GM12878 (cell line): ENCODE measurements at regions not wholly inside any gene's neighbourhood (a gene's known extent, or its start where the extent isn't known, plus 50 kb on each side); places are given as distances from the start of the nearest gene placed in this dataset.

Experiments used
- ATAC-seq: fragments of 200-7000 bp; cut with Tn5 transposase; 3 replicates; pipeline ENCODE4 v1.9.1; 2020; ENCODE audit warnings: mild to moderate bottlenecking, moderate library complexity
- BruUV-seq: library from RNA; stranded (reverse); fragments of 400-500 nt; replicated peaks from 2 replicates; lab custom pipeline; 2021; lab: Mats Ljungman, UMichigan
- CTCF ChIA-PET: fragments of 300-600 bp; sonication (Branson Sonifier 250); formaldehyde crosslinking; extraction: SDS; loops from one replicate; lab custom pipeline; 2021; ENCODE audit warnings: inconsistent platforms; lab: Yijun Ruan, JAX
- POLR2A ChIA-PET: fragments of 350-600 bp; formaldehyde crosslinking; extraction: SDS; loops from one replicate; lab custom pipeline; 2021; ENCODE audit warnings: inconsistent platforms; lab: Charles Lee
- RAD21 ChIA-PET: fragments of 300-600 bp; sonication (Branson Sonifier 250); formaldehyde crosslinking; loops from one replicate; lab custom pipeline; 2023; ENCODE audit warnings: antibody characterized with exemption; ENCODE audit not compliant: unreplicated experiment; lab: Charles Lee
- SMC1A ChIA-PET: fragments of 300-600 bp; sonication (Branson Sonifier 250); formaldehyde crosslinking; loops from one replicate; lab custom pipeline; 2023; ENCODE audit not compliant: unreplicated experiment, uncharacterized antibody; lab: Charles Lee
- DNase-seq: peaks from one replicate; pipeline ENCODE4 v3.0.0-alpha.2; 2011; ENCODE audit warnings: low read depth, low spot score
- FAIRE-seq: peaks from 3 replicates; lab custom pipeline; 2011; peaks lifted over from hg19 to GRCh38; lab: Jason Lieb, UNC
- H2AFZ ChIP-seq: 2 replicates; pipeline ENCODE4 v1.6.0; 2011; ENCODE audit warnings: low read depth, low read length, control low read depth; ENCODE audit not compliant: control insufficient read depth
- H3K27ac ChIP-seq: 2 replicates; pipeline ENCODE4 v1.5.1; 2011; ENCODE audit warnings: control low read depth; ENCODE audit not compliant: control insufficient read depth, insufficient read depth
- H3K27me3 ChIP-seq, 2 experiments: replicated peaks in 1 of 2; 2 replicates each; pipeline versions ENCODE4 v1.6.0 to v1.6.1; 2011; ENCODE audit warnings: low read length in 1 of 2; ENCODE audit not compliant: control insufficient read depth in 2 of 2, insufficient read depth in 2 of 2
- H3K36me3 ChIP-seq, 2 experiments: 2 replicates each; pipeline ENCODE4 v1.5.1; 2011; ENCODE audit warnings: low read length in 1 of 2; ENCODE audit not compliant: control insufficient read depth in 2 of 2, insufficient read depth in 2 of 2
- H3K4me1 ChIP-seq: 2 replicates; pipeline ENCODE4 v1.6.1; 2011; ENCODE audit warnings: mild to moderate bottlenecking, low read length, moderate library complexity, mixed read lengths; ENCODE audit not compliant: control insufficient read depth, insufficient read depth
- H3K4me2 ChIP-seq: 2 replicates; pipeline ENCODE4 v1.6.0; 2011; ENCODE audit warnings: control low read depth; ENCODE audit not compliant: control insufficient read depth, insufficient read depth
- H3K4me3 ChIP-seq: fragments of 200-600 bp; sonication (generic); 2 replicates; pipeline ENCODE4 v1.5.1; 2016
- H3K79me2 ChIP-seq: 2 replicates; pipeline ENCODE4 v1.6.0; 2011; ENCODE audit warnings: low read length; ENCODE audit not compliant: control insufficient read depth, insufficient read depth
- H3K9ac ChIP-seq: 2 replicates; pipeline ENCODE4 v1.8.0; 2011; ENCODE audit warnings: low read length, control low read depth, mixed read lengths; ENCODE audit not compliant: control insufficient read depth, insufficient read depth
- H3K9me3 ChIP-seq: replicated peaks from 3 replicates; pipeline ENCODE4 v1.5.1; 2011; ENCODE audit warnings: mild to moderate bottlenecking, low read length; ENCODE audit not compliant: control insufficient read depth, insufficient read depth
- H4K20me1 ChIP-seq: 2 replicates; pipeline ENCODE4 v1.6.0; 2011; ENCODE audit not compliant: control insufficient read depth, insufficient read depth
- BMI1 ChIP-seq: fragments of 450-650 bp; IDR thresholded peaks from 2 replicates; pipeline ENCODE4 v1.6.1; 2016; ENCODE audit warnings: mild to moderate bottlenecking, moderate library complexity, borderline replicate concordance
- CREM ChIP-seq: IDR thresholded peaks from 2 replicates; pipeline ENCODE4 v1.6.1; 2014; ENCODE audit warnings: antibody characterized with exemption, low read depth
- KDM1A ChIP-seq: fragments of 200-600 bp; sonication (generic); IDR thresholded peaks from 2 replicates; pipeline ENCODE4 v1.6.1; 2016; ENCODE audit warnings: borderline replicate concordance
- NFXL1 ChIP-seq: fragments of 450-650 bp; IDR thresholded peaks from 2 replicates; pipeline ENCODE4 v1.6.1; 2017; ENCODE audit warnings: antibody characterized with exemption, mild to moderate bottlenecking, borderline replicate concordance
- NFYB ChIP-seq: IDR thresholded peaks from 2 replicates; pipeline ENCODE4 v1.6.1; 2011; ENCODE audit warnings: low read depth, mild to moderate bottlenecking, low read length, improper control_type of control experiment, moderate library complexity; ENCODE audit not compliant: insufficient read depth
- NKRF ChIP-seq: fragments of 450-650 bp; conservative IDR thresholded peaks from 2 replicates; pipeline ENCODE4 v1.6.1; 2017; ENCODE audit warnings: mild to moderate bottlenecking, moderate library complexity
- POLR2AphosphoS2 ChIP-seq: IDR thresholded peaks from 2 replicates; pipeline ENCODE4 v1.6.1; 2011; ENCODE audit warnings: low read depth, mild to moderate bottlenecking, low read length, improper control_type of control experiment, moderate library complexity
- RBBP5 ChIP-seq: fragments of 200-600 bp; sonication (generic); conservative IDR thresholded peaks from 2 replicates; pipeline ENCODE4 v1.6.1; 2016
- WGBS: methylation state at CpG from one replicate; pipeline ENCODE4 v1.1.6; 2016; ENCODE audit warnings: low lambda C conversion rate; ENCODE audit not compliant: insufficient replicate concordance, insufficient coverage; ENCODE audit errors: missing lambda C conversion rate; 5-methylcytosine and 5-hydroxymethylcytosine counted together
- in situ Hi-C: fragments of 300-500 bp; cut with MboI; formaldehyde crosslinking; loops from 9 replicates; pipeline ENCODE4 v1.14.3; 2018; ENCODE audit warnings: mixed read lengths
- intact Hi-C: fragments of 100-400 bp; cut with micrococcal nuclease; formaldehyde crosslinking; loops from one replicate; pipeline ENCODE4 v1.14.2; 2022; ENCODE audit not compliant: unreplicated experiment
- TF ChIP-seq, protein P1 (sequence below): IDR thresholded peaks from 2 replicates; pipeline ENCODE4 v1.6.1; 2012; ENCODE audit warnings: low read length, inconsistent platforms

DNA sequence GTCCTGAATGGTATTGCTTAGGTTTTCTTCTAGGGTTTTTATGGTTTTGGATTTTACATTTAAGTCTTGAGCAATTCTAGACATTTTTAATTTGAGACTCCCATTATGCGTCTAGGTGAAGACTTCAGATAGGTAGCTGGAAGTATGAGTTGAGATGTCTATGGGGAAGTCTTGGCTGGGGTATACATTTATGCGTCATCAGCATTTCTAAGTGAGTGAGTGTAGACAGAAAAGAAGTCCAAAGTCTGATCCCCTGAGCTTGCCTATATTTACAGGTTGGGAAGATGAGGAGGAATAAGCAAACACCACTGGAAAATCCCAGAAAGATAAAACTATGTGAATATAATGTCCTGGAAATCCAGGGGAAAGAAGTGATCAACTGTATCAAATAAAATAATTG is 68.9 kb downstream of the KCNJ2 start:
- H3K9ac ChIP-seq: no peak overlapping the region
- WGBS: 70% methylated on average over 2 of the region's 2 CpGs
- in situ Hi-C loops: no loop called here
- no peak overlapping the region for H3K4me2 ChIP-seq
- intact Hi-C loops: no loop called here
- no peaks in the 10 kb centered on the region for H3K27me3 ChIP-seq
- H3K36me3 ChIP-seq: no peaks in the 10 kb centered on the region
- ChIA-PET RAD21 (interaction anchor here (1.0 to 8.5 kb wide), 3 partner anchors 11 to 58 kb away, joined by 3 to 60 read pairs (median 3); no protein-coding TSS in a partner anchor), POLR2A (interaction anchor here (0.7 to 3.0 kb wide), 3 partner anchors 12 to 58 kb away, joined by 3 to 8 read pairs (median 6); no protein-coding TSS in a partner anchor), CTCF (interaction anchor here (0.7 kb wide), 1 partner anchor 128 kb away, joined by 3 read pairs; no protein-coding TSS in a partner anchor), SMC1A (interaction anchor here (0.8 to 8.2 kb wide), 13 partner anchors 12 to 186 kb away, joined by 3 to 83 read pairs (median 4); no protein-coding TSS in a partner anchor)
- H3K4me3 ChIP-seq: no peak overlapping the region
- no TSS peak for BruUV-seq
- no peaks in the 10 kb centered on the region for H3K9me3 ChIP-seq
- no peaks in the 10 kb centered on the region for H4K20me1 ChIP-seq
- FAIRE-seq (no peak), DNase-seq (no peak), ATAC-seq (no peak)
- H3K79me2 ChIP-seq: no peaks in the 10 kb centered on the region
- no peak for TF ChIP-seq NFYB
- no peak for TF ChIP-seq POLR2AphosphoS2
- no peak for TF ChIP-seq NKRF
- TF ChIP-seq, protein P1, sequence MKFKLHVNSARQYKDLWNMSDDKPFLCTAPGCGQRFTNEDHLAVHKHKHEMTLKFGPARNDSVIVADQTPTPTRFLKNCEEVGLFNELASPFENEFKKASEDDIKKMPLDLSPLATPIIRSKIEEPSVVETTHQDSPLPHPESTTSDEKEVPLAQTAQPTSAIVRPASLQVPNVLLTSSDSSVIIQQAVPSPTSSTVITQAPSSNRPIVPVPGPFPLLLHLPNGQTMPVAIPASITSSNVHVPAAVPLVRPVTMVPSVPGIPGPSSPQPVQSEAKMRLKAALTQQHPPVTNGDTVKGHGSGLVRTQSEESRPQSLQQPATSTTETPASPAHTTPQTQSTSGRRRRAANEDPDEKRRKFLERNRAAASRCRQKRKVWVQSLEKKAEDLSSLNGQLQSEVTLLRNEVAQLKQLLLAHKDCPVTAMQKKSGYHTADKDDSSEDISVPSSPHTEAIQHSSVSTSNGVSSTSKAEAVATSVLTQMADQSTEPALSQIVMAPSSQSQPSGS: no peak
- TF ChIP-seq CREM: no peak
- no peak for TF ChIP-seq BMI1
- no peak for TF ChIP-seq KDM1A
- no peak for TF ChIP-seq RBBP5
- TF ChIP-seq NFXL1: no peak
- H3K27ac ChIP-seq: no peak overlapping the region
- no peaks in the 10 kb centered on the region for H3K4me1 ChIP-seq
- no peak overlapping the region for H2AFZ ChIP-seq
